NCI-H128 (cell line): ENCODE measurements at regions not wholly inside any gene's neighbourhood (a gene's known extent, or its start where the extent isn't known, plus 50 kb on each side); places are given as distances from the start of the nearest gene placed in this dataset.

Experiments used
- DNase-seq: peaks from one replicate; lab custom pipeline; 2025; ENCODE audit not compliant: unreplicated experiment; lab: John Stamatoyannopoulos, UW

GRCh38 chr14:97624985-97625384 is 827.8 kb downstream of the VRK1 start:
- no peak for DNase-seq

- DNase-seq = peak; percentile 26
Measured at GRCh38 chr14:97625477-97625876, 828.3 kb downstream of the VRK1 start.

DNA sequence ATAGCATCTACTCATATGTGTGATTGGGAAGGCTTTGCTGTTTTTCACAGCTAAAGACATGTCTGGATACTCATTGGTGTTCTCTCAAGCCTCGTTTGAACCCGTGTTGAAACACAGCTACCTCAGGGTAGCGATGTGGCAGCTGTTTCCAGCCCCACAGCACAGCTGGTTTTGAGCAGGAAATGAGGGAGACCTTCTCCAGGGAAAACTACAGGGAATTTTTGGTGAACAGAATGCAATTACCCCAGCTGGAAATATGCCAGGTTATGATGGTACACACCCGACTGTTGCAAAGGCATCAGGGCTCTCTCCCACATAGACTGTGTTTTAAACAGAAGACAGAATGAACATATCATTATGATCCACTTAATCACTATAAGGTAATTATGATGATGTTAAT is 828.9 kb downstream of the VRK1 start:
- DNase-seq = peak; percentile 19

- DNase-seq = no peak
Measured at GRCh38 chr14:97630249-97630648, 833.1 kb downstream of the VRK1 start.

- DNase-seq = no peak
Measured at GRCh38 chr14:97633131-97633738, 836.1 kb downstream of the VRK1 start.

- DNase-seq = no peak
Measured at GRCh38 chr14:97634751-97635150, 837.6 kb downstream of the VRK1 start.

DNA sequence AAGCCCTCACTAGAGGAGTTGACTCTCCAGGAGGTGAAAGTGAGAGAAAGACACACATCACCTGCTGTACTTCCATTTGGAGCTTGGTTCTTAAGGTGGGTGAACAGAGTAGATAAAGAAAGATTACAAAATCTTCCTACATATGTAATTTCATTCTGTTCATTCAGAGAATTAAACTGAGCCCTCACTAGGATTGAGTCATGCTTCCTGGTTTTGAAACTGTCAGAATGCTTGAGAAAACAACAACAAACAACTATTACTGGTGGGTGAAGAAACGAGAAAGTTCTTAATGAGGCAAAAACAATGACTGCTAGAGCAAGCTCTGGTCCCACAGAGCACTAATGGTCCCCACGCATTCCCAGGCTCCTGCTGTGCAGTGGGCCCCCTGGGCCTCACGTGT is 841.7 kb downstream of the VRK1 start:
- no peak for DNase-seq

GRCh38 chr14:97640031-97640430 is 842.8 kb downstream of the VRK1 start:
- no peak for DNase-seq

DNA sequence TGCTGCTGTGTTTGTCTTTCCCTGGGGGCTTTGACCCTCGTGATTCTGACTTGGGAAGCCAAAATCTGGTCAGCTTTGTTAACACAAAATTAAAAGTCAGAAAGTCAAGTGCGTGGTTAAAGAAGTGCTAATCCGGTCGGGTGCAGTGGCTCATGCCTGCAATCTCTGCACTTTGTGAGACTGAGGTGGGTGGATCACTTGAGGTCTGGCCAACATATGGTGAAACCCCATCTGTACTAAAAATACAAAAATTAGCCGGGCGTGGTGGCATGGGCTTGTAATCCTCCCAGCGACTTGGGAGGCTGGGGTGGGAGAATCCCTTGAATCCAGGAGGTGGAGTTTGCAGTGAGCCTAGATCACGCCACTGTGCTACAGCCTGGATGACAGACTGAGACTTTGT is 844.6 kb downstream of the VRK1 start:
- no peak for DNase-seq

GRCh38 chr14:97642631-97643030 is 845.4 kb downstream of the VRK1 start:
- DNase-seq = no peak

GRCh38 chr14:97644365-97644764 is 847.2 kb downstream of the VRK1 start:
- no peak for DNase-seq

- no peak for DNase-seq
Measured at GRCh38 chr14:97649752-97650151, 852.6 kb downstream of the VRK1 start.

DNA sequence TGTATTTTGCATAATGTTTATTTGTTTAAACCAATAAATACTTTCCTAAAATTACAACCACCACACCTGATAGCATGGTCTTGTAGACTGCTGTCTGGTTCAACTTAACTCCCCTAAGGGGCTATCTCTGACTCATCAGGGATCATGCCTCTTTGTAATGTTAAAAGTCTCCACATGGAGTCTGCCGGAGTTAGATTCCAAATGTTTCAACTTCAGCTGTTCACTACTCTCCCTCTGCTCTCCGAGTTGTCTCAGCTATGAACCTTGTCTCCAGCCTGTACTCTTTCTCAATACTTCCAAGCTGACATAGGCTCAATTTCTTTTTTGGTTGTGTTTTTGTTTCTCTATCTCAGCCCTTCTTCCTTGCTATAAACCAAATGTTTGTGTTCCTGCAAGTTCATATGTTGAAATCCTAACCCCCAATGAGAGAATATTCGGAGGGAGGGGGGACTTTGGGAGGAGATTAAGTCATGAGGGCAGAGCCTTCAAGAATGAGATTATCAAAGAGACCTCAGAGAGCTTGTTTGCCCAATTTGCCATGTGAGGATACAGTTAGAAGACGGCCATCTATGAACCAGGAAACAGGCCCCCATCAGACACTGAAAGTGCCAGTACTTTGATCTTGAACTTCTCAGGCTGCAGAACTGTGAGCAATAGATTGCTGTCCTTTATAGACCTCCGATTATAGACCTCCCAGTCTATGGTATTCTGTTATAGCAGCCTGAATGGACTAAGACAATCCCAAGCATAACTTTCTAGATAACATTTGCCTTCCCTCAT is 858.2 kb downstream of the VRK1 start:
- DNase-seq = no peak

DNA sequence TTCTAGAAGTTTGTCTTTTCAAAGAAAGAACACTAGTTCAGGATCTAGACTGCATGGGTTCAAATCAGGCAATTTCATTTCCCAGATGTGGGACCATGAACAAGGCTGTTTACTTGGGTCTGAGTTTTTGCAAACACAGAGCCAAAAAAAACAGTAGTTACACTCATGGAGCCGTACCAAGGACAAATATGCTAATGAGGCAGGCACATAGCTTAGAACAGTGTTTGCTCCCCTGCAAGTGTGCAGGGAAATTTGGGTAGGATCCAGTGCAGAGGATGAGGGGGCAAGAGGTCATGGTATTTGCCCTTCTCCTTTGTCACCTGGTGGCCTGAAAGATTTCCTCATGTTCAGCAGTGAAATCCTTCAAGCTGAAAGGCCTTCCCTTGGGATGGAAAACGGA is 860.4 kb downstream of the VRK1 start:
- no peak for DNase-seq

DNA sequence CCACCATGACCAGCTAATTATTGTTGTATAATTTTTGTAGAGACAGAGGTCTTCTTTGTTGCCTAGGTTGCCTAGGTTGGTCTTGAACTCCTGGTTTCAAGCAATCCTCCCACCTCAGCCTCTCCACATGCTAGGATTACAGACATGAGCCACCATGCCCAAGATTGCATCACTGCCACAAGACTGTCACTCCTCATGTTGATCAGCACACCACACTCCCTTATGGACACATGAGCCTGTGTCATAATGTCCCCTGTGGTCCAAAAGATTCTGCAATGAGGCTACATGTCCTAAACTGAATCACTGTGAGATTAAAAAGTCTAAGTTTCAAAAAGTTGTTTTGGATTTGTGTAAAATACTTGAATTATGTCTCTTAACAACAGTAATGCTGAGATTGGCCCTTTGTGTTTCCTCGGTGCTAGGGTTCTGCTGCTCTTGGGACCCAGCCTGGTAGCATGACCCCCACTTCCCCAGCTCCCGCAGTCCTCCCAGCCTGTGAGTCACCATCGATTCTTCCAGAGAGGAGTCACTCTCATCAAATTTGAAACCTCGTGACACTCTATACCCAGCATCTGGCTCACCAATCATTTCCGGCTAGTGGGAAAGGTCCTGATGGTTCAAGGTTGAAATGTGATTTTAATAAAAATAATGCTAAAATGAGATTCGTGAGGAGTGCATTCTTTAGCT is 890.9 kb downstream of the VRK1 start:
- DNase-seq = no peak

GRCh38 chr14:97688631-97689336 is 891.6 kb downstream of the VRK1 start:
- no peak for DNase-seq

GRCh38 chr14:97692084-97692483 is 894.9 kb downstream of the VRK1 start:
- DNase-seq = no peak

GRCh38 chr14:97695456-97695981 is 898.3 kb downstream of the VRK1 start:
- no peak for DNase-seq

- DNase-seq = no peak
Measured at GRCh38 chr14:97697772-97698171, 900.6 kb downstream of the VRK1 start.

GRCh38 chr14:97699026-97699425 is 901.8 kb downstream of the VRK1 start:
- DNase-seq = no peak

GRCh38 chr14:97703006-97703760 is 906.0 kb downstream of the VRK1 start:
- DNase-seq = no peak
